Activated naive CD4-positive, alpha-beta T cell treated with anti-CD3 and anti-CD28 coated beads, Interleukin-2, amount 50 U/mL, for 24 hours (primary cell): ENCODE measurements at regions not wholly inside any gene's neighbourhood (a gene's known extent, or its start where the extent isn't known, plus 50 kb on each side); places are given as distances from the start of the nearest gene placed in this dataset.

Experiments used
- H3K27ac Mint-ChIP-seq: one replicate; pipeline ENCODE4 v1.8.0; 2021; ENCODE audit warnings: mild to moderate bottlenecking, mixed read lengths
- H3K27me3 Mint-ChIP-seq: one replicate; pipeline ENCODE4 v1.8.0; 2021; ENCODE audit warnings: mixed read lengths
- H3K36me3 Mint-ChIP-seq: one replicate; pipeline ENCODE4 v1.8.0; 2021; ENCODE audit warnings: mixed read lengths
- H3K4me1 Mint-ChIP-seq: one replicate; pipeline ENCODE4 v1.8.0; 2021; ENCODE audit warnings: mixed read lengths
- H3K4me3 Mint-ChIP-seq: one replicate; pipeline ENCODE4 v1.8.0; 2021; ENCODE audit warnings: mild to moderate bottlenecking, mixed read lengths
- H3K9me3 Mint-ChIP-seq: one replicate; pipeline ENCODE4 v1.8.0; 2021; ENCODE audit warnings: mixed read lengths

GRCh38 chr3:127102188-127102520, 90.8 kb upstream of the PRR23E start:
- no peak overlapping the region for H3K27ac Mint-ChIP-seq
- no peaks in the 10 kb centered on the region for H3K4me1 Mint-ChIP-seq
- H3K4me3 Mint-ChIP-seq = no peak overlapping the region
- no peaks in the 10 kb centered on the region for H3K36me3 Mint-ChIP-seq
- H3K27me3 Mint-ChIP-seq = no peaks in the 10 kb centered on the region
- no peaks in the 10 kb centered on the region for H3K9me3 Mint-ChIP-seq

DNA sequence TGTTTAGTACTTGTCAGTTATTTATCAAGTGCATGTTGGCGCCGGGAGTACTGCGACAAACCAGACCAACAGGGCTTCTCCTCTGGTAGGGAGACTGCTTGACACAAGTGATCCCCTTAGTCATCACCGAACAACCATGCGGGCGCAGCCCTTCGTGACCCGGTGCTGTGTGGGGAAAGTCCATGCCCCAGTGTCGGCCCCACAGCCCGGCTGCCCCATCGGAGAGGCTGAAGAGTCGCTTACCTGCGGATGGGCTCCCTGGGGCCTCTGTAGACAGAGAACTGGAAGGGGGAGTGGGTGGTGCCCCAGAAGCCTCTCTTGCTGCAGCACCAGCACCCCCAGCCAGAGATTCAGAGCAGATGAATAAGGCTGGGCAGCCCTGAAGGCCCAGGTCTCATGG, 90.3 kb upstream of the PRR23E start:
- Mint-ChIP-seq H3K27me3 (no peaks in the 10 kb centered on the region), H3K4me1 (no peaks in the 10 kb centered on the region), H3K9me3 (no peaks in the 10 kb centered on the region), H3K27ac (no peak overlapping the region), H3K4me3 (no peak overlapping the region), H3K36me3 (no peaks in the 10 kb centered on the region)

DNA sequence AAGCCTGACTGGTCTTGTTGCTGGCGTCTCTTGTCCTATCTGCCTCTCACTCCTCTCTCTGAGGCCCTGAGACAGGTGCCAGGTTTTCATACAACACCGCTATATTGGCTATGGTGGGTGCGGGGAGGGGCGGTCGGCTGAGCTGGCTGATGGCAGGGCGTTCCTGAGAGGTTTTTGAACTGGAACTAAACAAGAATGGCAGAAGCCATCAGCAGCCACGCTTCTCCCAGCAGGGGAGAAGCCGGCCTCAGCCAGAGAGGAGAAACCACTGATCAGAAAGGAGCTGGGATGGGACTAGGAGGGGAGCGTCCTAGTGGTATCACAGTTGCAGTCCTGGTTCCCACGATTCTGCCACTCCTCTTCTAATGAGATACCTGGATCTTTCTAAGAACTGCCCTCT, 89.9 kb upstream of the PRR23E start:
- Mint-ChIP-seq H3K36me3 (no peaks in the 10 kb centered on the region), H3K4me1 (no peaks in the 10 kb centered on the region), H3K27me3 (no peaks in the 10 kb centered on the region), H3K4me3 (no peak overlapping the region), H3K9me3 (no peaks in the 10 kb centered on the region), H3K27ac (no peak overlapping the region)

- Mint-ChIP-seq H3K27me3 (no peaks in the 10 kb centered on the region), H3K36me3 (no peaks in the 10 kb centered on the region), H3K4me3 (no peak overlapping the region), H3K9me3 (no peaks in the 10 kb centered on the region), H3K27ac (no peak overlapping the region), H3K4me1 (no peaks in the 10 kb centered on the region)
Observed at GRCh38 chr3:127104586-127104985, 88.3 kb upstream of the PRR23E start.

DNA sequence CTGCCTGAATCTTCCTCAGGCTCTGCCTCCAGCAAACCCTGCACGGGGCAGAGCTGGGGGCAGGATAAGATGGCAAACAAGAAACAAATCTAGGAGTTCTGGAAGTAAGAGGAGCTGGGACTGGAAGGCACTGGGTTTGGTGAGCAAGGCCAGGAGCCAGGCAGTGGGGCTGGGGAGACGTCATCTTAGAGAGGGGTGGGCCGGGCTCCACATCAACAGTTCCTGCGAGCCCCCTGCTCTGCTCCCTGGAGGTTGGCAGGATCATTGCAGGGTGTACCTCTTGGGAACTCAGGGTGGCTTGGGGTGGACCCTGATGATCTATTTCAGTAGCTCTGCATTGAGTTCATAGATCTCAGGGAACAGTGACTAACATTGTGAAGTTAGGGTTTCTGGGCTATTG, 87.3 kb upstream of the PRR23E start:
- Mint-ChIP-seq H3K4me1 (no peaks in the 10 kb centered on the region), H3K27ac (no peak overlapping the region), H3K36me3 (no peaks in the 10 kb centered on the region), H3K4me3 (no peak overlapping the region), H3K9me3 (no peaks in the 10 kb centered on the region), H3K27me3 (no peaks in the 10 kb centered on the region)

- no peaks in the 10 kb centered on the region for H3K4me1 Mint-ChIP-seq
- no peaks in the 10 kb centered on the region for H3K9me3 Mint-ChIP-seq
- H3K36me3 Mint-ChIP-seq = no peaks in the 10 kb centered on the region
- H3K4me3 Mint-ChIP-seq = no peak overlapping the region
- no peak overlapping the region for H3K27ac Mint-ChIP-seq
- no peaks in the 10 kb centered on the region for H3K27me3 Mint-ChIP-seq
Observed at GRCh38 chr3:127106053-127106452, 86.9 kb upstream of the PRR23E start.

DNA sequence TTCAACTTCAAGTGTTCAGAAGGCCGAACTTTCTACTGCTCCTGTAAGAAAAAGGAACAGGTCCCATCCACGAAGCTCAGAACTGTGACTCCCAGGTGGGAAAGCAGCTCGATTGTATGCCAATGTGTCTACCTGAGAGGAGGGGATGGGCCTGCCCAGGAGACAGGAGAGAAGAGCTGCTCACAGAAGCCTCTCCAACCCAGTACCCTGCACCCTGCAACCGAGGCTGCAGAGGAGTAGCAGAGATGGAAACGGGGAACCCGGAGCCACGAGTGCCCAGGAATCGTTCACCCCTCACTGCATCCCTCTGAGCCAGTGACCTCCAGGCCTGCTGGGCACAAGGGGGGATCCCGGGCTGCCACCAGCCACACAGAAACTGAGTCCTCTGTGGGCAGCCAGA, 86.5 kb upstream of the PRR23E start:
- Mint-ChIP-seq H3K4me1 (no peaks in the 10 kb centered on the region), H3K4me3 (no peak overlapping the region), H3K27me3 (no peaks in the 10 kb centered on the region), H3K9me3 (no peaks in the 10 kb centered on the region), H3K27ac (no peak overlapping the region), H3K36me3 (no peaks in the 10 kb centered on the region)

GRCh38 chr3:127107002-127107401, 85.9 kb upstream of the PRR23E start:
- Mint-ChIP-seq H3K4me1 (no peaks in the 10 kb centered on the region), H3K36me3 (no peaks in the 10 kb centered on the region), H3K9me3 (no peaks in the 10 kb centered on the region), H3K27ac (no peak overlapping the region), H3K4me3 (no peak overlapping the region), H3K27me3 (no peaks in the 10 kb centered on the region)

GRCh38 chr3:127107491-127108375, 85.2 kb upstream of the PRR23E start:
- Mint-ChIP-seq H3K27ac (no peak overlapping the region), H3K4me3 (no peak overlapping the region), H3K9me3 (peaks cover 5% of the 10 kb centered on the region), H3K36me3 (peaks cover 3% of the 10 kb centered on the region), H3K4me1 (no peaks in the 10 kb centered on the region), H3K27me3 (no peaks in the 10 kb centered on the region)

GRCh38 chr3:127108796-127109195, 84.1 kb upstream of the PRR23E start:
- no peak overlapping the region for H3K4me3 Mint-ChIP-seq
- no peaks in the 10 kb centered on the region for H3K4me1 Mint-ChIP-seq
- H3K27me3 Mint-ChIP-seq = no peaks in the 10 kb centered on the region
- H3K36me3 Mint-ChIP-seq = peaks cover 3% of the 10 kb centered on the region
- H3K27ac Mint-ChIP-seq = no peak overlapping the region
- H3K9me3 Mint-ChIP-seq = peaks cover 8% of the 10 kb centered on the region

DNA sequence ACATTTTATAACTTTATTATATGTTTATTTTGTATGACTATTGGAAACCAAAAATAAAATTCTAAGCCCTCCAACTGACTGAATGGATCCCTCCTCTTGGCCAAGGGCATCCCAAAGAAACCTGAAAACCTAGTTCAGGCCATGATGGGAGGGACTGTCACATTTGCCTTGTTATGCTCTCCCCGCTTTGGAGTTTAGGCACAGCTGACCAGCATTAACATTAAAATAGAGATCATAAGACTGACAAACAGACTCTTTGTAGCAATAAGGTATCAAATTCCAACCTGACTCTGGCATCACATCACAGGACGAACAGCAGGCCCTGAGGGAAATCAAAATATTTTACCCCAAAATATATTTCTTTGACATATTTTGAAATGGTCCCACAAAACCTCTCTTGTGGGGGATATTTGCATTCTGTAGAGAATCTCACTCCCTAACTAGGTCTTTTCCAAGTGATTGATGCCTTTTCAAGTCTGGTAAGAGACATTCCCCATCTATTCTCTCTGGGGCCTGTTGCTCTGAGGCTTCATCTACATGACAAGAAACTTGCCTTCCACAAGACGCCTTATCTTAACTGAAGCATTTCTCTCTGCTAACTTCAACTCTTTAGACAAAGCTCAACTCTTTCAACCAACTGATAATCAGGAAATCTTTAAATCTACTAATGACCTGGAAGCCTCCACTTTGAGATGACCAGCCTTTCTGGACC, 81.8 kb upstream of the PRR23E start:
- peaks cover 3% of the 10 kb centered on the region for H3K36me3 Mint-ChIP-seq
- no peak overlapping the region for H3K27ac Mint-ChIP-seq

GRCh38 chr3:127112796-127113570, 79.9 kb upstream of the PRR23E start:
- Mint-ChIP-seq H3K36me3 (peaks cover 3% of the 10 kb centered on the region), H3K4me1 (no peaks in the 10 kb centered on the region), H3K27me3 (peaks cover 1% of the 10 kb centered on the region), H3K27ac (no peak overlapping the region), H3K4me3 (no peak overlapping the region), H3K9me3 (peaks cover 8% of the 10 kb centered on the region)

More for the DNA sequence above, 81.8 kb upstream of the PRR23E start:
- Mint-ChIP-seq H3K4me3 (no peak overlapping the region), H3K27me3 (no peaks in the 10 kb centered on the region), H3K4me1 (no peaks in the 10 kb centered on the region), H3K9me3 (peaks cover 8% of the 10 kb centered on the region)

DNA sequence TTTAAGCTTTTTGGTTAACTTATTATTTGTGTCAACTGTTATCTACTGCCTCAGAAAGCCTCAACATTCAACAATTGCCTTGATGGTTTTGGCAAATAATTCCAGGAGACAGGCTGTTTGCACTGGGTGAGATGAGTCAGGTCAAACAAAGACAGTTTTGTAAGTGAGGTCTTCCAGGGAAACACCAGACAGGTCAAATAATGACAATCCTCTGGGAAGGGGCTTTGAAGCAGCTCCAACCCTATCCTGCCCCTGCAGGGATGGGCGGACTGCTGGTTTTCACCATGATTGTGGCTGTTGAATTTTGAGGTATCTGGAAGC, 79.4 kb upstream of the PRR23E start:
- H3K9me3 Mint-ChIP-seq = peaks cover 12% of the 10 kb centered on the region
- no peak overlapping the region for H3K27ac Mint-ChIP-seq
- no peaks in the 10 kb centered on the region for H3K4me1 Mint-ChIP-seq
- H3K4me3 Mint-ChIP-seq = no peak overlapping the region
- H3K27me3 Mint-ChIP-seq = peaks cover 1% of the 10 kb centered on the region
- H3K36me3 Mint-ChIP-seq = peaks cover 3% of the 10 kb centered on the region

- Mint-ChIP-seq H3K4me1 (no peaks in the 10 kb centered on the region), H3K4me3 (no peak overlapping the region), H3K36me3 (peaks cover 3% of the 10 kb centered on the region), H3K27me3 (peaks cover 1% of the 10 kb centered on the region), H3K27ac (no peak overlapping the region), H3K9me3 (peaks cover 14% of the 10 kb centered on the region)
Observed at GRCh38 chr3:127114337-127115070, 78.4 kb upstream of the PRR23E start.

GRCh38 chr3:127115691-127116351, 77.1 kb upstream of the PRR23E start:
- H3K9me3 Mint-ChIP-seq = peaks cover 14% of the 10 kb centered on the region
- peaks cover 4% of the 10 kb centered on the region for H3K27me3 Mint-ChIP-seq
- no peak overlapping the region for H3K4me3 Mint-ChIP-seq
- H3K36me3 Mint-ChIP-seq = peaks cover 3% of the 10 kb centered on the region
- H3K27ac Mint-ChIP-seq = no peak overlapping the region
- H3K4me1 Mint-ChIP-seq = no peaks in the 10 kb centered on the region
